Stimulated activated CD4-positive, alpha-beta T cell treated with anti-CD3 and anti-CD28 coated beads, Interleukin-12 subunit alpha, Interleukin-12 subunit beta, amount 100 ng/mL, for 48 hours (primary cell): ENCODE measurements at regions not wholly inside any gene's neighbourhood (a gene's known extent, or its start where the extent isn't known, plus 50 kb on each side); places are given as distances from the start of the nearest gene placed in this dataset.

Experiments used
- DNase-seq, 3 donors: peaks; one replicate each; pipeline ENCODE4 v3.0.0-alpha.2; 2020; ENCODE audit warnings: low read depth in 2 of 3, low spot score in 1 of 3

- no peak for DNase-seq
Measured at GRCh38 chr11:45362636-45363035, 76.5 kb upstream of the SYT13 start.

DNA sequence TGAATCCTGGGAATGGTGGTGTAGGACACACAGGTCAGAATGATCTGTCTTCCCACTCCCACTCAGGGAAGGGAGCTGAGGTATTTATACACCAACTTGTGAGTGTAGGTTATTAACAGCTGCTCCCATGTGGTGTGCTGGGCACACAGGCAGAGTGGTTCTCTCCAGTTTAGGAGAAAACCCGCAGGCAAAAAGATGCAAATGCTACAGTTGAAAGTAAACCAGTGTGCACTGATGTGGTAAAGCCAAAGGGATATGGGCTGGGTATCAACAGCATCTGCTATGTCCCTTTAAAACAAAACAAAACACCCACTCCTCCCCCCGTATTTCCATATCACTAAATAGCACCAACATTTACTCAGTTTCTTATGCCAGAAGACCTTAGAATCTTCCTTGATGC lies 75.4 kb upstream of the SYT13 start:
- DNase-seq, result no peak

- DNase-seq, result no peak
Measured at GRCh38 chr11:45355706-45356041, 69.5 kb upstream of the SYT13 start.

GRCh38 chr11:45354976-45355705 lies 69.0 kb upstream of the SYT13 start:
- DNase-seq, result peak; percentile 79 to 87 (median 79)

DNA sequence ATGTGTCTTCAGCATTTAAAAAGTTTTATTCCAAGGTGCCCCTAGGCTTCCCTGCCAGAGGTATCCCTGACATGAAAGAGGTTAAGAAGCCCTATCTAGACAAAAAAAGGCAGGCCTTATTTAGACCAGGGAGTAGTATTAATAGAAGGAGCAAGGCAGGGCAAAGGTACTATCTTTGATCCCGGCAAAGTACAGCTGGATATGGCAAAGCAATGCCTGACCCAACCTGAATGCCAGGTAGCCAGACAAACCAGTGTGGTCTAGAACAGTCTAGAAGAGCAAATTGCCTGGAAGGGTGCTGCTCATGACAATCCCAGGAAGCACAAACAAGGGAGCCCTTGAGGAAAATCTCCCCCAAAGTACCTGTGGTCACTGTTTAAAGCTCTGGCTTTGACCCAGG lies 62.6 kb upstream of the SYT13 start:
- DNase-seq, result no peak

- no peak for DNase-seq
Measured at GRCh38 chr11:45347348-45348082, 61.4 kb upstream of the SYT13 start.

- DNase-seq, result no peak
Measured at GRCh38 chr11:45345491-45345890, 59.4 kb upstream of the SYT13 start.

DNA sequence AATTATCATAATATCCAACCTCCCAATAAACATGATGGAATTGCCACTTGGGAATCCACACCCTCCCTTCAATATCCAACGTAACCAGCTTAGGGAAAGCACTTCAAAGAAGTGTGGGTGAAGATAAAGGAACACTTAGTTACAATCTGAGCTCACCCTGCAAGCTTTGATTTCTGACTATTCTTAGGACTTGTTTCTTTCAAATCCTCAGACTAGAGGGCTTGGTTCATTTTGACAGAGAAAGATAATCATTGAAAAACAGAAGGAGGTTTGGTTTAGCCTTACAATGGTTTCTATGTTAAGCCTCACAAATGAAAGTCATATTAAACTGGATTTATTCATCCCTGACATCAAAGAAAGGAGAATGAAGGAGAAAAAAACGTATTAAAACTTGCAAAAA lies 57.9 kb upstream of the SYT13 start:
- DNase-seq, result no peak

- no peak for DNase-seq
Measured at GRCh38 chr11:45343444-45343843, 57.3 kb upstream of the SYT13 start.

GRCh38 chr11:45341372-45341771 lies 55.2 kb upstream of the SYT13 start:
- DNase-seq, result no peak

DNA sequence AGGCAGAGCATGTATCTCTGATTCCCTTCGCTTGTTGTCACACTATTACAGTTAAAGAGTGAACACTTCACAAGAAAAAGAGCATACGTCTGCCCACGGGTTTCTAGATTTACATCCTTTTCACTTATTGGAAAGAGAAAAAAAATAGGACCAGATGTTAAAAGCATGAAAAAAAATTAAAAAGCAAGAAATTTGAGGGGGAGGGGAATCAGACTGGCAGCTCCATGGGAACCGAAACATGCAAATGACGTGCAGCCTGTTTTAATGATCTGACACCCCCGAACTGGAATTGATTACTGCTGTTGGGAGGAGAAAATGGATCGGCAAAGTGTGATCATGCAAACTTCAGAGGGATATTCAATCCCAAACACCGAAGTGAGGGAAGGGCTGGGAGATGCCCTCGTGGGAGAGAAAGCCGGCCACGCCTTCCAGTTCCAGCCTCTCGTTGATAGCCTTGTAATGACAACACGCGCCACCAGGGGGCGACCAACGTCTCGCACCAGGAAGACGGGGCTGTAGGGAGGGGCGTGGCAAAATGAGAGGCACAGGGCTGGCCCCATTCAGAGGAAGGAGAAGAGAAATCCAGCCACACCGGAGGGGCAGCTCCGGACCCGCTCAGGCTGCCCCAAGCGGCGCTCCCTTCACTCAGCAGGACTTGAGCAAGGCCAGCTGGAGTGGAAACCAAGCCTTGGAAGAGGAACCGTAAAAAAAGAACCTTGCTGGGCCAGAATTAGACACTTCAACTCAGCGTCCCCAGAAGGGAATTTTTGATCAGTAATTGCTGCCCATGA lies 53.8 kb upstream of the SYT13 start:
- peak; percentile 86 to 98 (median 93) for DNase-seq

GRCh38 chr11:45337583-45338360 lies 51.6 kb upstream of the SYT13 start:
- DNase-seq, result no peak

DNA sequence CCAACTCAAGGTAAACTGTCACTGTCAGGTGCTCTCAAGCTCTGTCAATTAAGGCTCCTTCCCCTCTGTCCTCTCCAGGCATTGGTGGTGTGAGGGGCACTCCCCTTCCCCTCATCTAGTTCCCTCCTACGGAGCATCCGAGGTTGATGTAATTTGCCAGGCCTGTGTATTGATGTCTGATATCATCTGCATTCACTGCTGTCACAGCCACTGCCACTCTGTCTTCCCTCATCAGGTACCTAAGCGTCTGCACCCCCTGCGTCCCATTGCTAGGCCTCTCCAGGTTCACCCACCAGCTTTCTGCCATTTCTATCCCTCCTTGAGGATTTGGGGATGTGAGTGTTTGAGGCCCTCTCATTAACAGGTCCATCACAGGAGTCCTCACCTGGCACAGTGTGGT lies 50.0 kb upstream of the SYT13 start:
- DNase-seq, result no peak
